ENCODE measurements at regions not wholly inside any gene's neighbourhood (a gene's known extent, or its start where the extent isn't known, plus 50 kb on each side); places are given as distances from the start of the nearest gene placed in this dataset.
A peak's percentile ranks its signal among the peaks of the same experiment; 100 is the strongest.
"Not testable (repeated sequence)": the region's sequence is repeated elsewhere in the genome, so short reads cannot be mapped to it uniquely, and the experiment has no call there.

GRCh38 chr16:51543971-51544370 is 392.9 kb upstream of the SALL1 start:
- DNase-seq (ENCODE audit: low spot score), result no peak

DNA sequence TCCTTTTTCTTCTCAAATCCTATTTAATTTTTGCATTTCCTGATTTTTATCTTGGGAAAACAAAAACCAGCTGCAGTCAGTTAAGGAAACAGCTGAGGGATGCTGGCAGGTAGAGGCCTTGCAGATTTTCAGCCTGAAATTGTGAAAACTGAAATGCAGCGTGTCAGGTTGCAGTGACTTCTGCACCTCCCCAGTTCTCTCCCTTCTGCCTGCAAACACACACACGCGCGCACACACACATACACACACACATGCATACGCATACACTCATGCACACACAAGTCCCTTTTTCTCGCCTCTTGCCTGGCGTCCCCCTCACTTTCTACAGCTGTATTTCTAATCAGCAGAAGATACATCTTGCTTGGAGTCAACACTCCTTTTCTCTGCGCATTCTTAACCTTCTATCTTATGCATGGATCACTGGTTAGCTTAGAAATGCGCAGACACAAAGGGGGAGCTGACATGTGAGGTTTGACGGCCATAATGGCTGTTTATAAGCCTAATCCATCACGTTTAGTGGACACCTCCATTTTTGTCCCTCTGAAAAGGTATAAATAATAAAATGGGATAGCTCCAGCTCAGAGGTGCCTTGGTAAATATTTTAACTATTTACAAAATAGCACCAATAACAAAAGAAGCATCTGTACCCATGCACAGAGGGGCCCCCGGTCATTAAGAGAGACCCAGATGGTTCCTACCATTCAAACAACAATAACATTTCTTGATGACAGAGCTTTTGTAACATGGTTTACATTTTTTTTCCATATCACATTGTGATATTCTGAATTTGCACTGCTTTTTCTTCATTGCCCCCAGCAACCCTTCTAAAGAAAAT is 392.1 kb upstream of the SALL1 start:
- DNase-seq (ENCODE audit: low spot score), result no peak

- DNase-seq (ENCODE audit: low spot score), result peak; percentile 49
These were observed 389.2 kb upstream of the SALL1 start for GRCh38 chr16:51540259-51540658.

DNA sequence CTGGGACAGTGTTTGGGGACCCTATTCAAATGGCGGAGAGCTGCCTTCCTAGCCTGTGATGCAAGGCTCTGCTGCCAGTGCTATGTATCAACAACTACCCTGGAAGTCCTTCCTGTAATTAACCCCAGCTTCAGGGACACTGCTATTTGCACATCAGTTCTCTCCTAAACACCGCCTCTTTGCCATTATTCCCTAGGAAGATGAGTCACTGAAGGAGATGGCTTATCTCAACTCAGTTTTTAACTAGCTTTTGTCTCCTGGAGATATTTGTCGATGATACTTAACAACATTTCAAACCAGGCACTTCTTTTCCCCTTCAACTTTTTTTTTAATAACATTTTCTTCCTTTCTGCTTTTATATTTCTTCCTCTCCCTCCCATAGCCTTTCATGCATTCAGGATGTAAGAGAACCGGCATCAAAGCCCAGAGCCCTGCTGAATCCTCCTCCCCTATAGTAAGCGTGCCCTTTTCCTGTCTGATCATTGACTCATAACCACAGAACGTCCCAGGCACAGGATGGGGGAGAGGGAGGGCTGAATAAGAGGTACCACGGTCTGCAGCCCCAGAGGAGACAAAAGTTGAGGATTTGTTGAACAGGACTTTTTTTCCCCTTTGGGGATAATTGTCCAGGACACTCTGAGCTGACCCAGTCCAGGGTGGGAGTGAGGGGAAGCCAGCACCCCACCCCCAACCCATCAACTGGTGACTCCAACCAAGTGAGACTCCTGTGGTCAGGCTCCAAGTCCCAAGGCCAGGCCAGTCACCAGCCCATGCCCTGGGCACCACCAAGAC is 387.8 kb upstream of the SALL1 start:
- DNase-seq (ENCODE audit: low spot score), result peak; percentile 95

- no peak for DNase-seq (ENCODE audit: low spot score)
These were observed 384.5 kb upstream of the SALL1 start for GRCh38 chr16:51535591-51535990.

GRCh38 chr16:51532551-51532950 is 381.5 kb upstream of the SALL1 start:
- no peak for DNase-seq (ENCODE audit: low spot score)

DNA sequence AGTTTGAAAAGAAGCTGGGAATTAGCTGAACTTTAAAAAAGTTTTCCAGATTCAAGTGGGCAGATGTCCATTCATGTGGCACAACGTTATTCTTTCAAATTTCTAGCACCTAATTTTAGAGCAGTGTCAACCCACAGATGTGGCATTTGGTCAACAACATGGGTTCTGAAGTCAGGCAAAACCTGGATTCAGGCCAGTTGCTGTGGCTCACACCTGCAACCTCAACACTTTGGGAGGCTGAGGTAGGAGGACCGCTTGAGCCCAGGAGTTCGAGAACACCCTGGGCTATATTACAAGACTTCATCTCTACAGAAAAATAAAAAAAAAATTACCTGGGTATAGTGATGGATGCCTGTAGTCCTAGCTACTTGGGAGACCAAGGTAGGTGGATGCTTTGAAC is 380.2 kb upstream of the SALL1 start:
- DNase-seq (ENCODE audit: low spot score), result no peak

DNA sequence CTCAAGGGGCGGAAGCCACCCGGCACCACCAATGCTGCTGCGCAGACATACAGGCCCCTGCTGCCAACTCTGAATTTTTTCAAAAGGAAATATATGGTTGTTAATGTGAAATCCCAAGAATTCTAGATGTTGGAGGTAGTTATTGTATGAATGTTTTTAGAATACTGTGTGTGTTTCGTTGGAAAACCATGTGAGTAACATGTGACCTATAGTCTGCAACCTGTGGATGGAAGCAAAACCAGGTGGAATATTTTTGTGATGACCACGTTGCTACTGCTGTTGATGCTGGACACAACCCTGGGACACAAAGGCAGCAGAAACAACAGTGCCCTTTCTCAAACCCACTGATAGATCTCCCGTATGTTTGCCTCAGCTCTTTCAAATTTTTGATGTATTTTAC is 376.3 kb upstream of the SALL1 start:
- no peak for DNase-seq (ENCODE audit: low spot score)

GRCh38 chr16:51526621-51527020 is 375.6 kb upstream of the SALL1 start:
- no peak for DNase-seq (ENCODE audit: low spot score)

DNA sequence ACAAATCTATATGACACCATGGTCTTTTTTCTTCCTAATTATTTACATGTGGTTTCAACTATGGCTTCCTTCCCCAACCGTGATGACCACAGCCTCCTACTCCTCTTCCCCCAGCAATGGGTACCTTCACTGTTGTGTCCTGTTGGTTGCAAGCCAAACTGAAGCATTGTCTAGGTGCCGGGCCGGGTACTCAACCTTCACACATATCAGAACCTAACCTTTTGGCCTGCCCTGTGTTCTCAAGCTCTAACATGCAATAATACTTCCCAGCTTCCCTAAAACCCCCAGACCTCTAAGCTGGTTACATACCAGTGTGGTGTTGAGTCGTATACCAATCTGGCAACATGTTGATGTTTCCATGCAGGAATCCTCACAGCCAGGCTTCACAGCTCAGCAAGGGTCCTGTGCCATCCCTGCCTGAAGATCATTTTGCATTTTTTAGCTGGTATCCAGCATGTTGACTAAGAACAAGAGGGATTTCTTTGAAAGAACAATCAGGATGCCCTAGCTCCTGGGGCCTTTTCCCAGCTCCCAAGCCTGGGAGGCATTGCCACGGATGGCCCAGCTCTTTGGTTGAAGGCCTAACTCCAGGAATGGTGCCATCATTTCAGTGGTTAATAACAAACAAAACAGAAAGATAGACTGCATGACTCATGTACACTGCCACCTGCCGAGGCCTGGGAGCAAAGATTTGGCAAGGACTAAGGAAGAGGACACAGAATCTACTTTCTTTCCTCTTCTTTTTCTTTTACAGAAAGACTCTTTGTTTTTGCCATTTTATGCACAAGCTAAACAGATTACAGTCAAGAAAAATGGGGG is 373.7 kb upstream of the SALL1 start:
- peak; percentile 88 for DNase-seq (ENCODE audit: low spot score)

GRCh38 chr16:51524070-51524469 is 373.0 kb upstream of the SALL1 start:
- no peak for DNase-seq (ENCODE audit: low spot score)

DNA sequence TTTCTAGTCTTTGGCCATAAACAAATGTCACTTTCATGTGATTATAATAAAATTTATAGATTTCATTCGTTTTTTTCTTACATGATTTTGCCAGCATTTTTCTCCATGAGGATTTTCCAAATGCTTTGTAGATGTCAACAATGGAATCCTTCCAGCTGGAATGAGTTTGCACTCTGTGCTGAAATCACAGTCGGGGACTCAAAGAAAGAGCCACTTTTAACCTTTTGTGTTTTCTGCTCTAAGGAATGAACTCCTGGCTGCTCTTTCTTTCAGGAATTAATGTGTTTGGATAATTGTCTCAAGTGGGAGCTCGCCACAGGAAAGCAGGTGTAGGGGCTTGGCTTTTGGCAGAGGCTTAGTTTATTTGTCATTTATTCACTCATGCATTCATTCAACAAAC is 372.3 kb upstream of the SALL1 start:
- DNase-seq (ENCODE audit: low spot score), result no peak

DNA sequence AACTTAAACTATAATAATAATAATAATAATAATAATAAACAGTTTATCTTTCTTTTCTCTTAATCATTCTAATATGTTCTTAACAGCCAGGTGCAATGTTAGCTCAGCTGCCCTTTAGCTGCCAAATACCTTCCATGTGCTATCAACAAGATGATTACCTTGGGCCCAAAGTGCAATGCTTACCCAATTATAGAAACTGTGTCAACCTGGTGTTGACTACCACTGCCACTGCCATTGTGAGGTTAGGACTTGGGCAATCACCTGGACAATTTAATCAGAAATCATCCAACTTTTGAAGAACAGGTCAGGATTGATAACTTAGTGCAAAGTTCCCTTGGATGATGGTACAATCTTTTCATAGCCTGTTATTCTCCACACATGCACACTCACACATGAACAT is 371.8 kb upstream of the SALL1 start:
- no peak for DNase-seq (ENCODE audit: low spot score)

GRCh38 chr16:51516960-51517359 is 365.9 kb upstream of the SALL1 start:
- not testable (repeated sequence) for DNase-seq (ENCODE audit: low spot score)

DNA sequence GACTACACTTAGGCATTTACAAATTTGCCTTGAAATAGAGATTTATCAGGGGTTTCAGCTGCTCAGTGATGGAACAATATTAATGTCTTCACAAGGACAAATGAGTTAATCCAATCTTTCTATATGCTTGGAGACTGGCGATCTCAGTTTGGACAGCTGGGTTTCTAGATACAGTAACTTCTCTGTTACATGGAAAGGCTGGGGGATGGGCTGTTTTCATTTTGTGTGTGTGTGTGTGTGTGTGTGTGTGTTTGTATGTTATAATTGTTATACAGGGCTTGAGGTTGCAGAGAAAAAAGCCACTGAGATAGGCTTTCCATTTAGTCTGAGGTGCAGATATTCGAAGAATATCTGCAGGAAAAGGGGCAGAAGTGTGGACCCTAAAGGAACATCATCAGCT is 359.3 kb upstream of the SALL1 start:
- DNase-seq (ENCODE audit: low spot score), result no peak

DNA sequence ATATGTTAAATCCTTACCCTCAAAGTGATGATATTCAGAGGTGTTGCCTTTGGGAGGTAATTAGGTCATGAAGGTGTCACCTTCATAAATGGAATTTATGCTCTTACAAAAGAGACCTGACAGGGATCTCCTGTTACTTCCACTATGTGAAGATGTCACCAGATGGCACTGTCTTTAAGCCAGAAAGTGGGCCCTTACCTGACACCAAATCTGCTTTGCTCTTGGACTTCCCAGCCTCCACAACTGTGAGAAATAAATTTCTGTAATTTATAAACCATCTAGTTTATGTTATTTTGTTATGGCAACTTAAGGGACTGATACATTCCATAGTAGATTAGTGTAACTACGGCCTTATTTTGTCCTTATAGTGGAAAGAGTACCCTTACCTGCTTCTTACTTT is 358.3 kb upstream of the SALL1 start:
- no peak for DNase-seq (ENCODE audit: low spot score)

GRCh38 chr16:51508490-51509212 is 357.6 kb upstream of the SALL1 start:
- no peak for DNase-seq (ENCODE audit: low spot score)

DNA sequence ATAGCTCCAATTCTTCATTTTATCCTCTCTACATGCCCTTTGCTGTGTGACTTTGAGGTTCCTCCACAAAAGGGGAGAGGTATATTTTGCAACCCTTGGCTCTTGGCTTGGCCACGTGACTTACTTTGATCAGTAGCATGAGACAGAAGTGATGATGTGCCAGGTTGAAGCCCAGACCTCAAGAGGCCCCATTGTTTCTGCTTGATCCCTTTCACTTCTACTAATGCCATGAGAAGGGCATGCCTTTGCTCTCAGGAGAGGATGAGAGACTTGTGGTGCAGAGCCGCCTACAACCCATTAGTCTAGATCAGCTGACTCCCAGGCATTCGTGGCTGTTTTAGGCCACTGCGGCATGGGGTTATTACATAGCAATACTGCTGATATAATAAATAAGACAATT is 356.2 kb upstream of the SALL1 start:
- no peak for DNase-seq (ENCODE audit: low spot score)

- peak; percentile 36 for DNase-seq (ENCODE audit: low spot score)
These were observed 349.2 kb upstream of the SALL1 start for GRCh38 chr16:51500306-51500705.

DNA sequence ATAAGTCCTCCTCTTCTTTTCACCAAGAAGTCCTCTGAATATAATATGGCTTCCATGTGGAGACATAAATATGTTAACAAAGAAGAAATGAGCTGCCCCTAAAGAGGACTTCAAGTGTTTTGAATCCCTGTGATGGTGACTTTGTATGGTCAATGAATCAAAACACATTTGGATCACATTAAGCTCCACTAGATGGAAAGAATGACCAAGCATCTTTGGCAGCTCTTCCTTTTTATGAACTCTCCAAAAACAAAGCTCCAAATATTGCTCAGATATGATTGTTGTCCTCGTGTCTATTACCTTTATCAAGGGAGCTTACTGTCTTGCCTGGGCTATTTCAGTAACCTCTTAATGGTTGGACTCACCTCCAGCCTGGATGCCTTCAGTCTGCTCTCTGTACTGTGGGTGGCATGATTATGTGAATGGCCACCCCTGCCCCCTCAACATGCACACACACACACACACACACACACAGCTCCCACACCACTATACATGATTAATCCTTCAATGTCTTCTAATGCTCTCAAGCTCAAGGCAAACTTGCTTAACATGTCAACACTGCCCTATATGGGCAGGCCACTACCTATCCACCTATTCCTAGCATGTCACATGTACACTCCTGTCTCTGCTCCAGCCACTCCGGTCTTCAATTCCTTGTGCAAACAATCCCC is 346.6 kb upstream of the SALL1 start:
- no peak for DNase-seq (ENCODE audit: low spot score)

GRCh38 chr16:51490866-51491265 is 339.8 kb upstream of the SALL1 start:
- DNase-seq (ENCODE audit: low spot score), result no peak
